CD4-positive, alpha-beta T cell treated with Interleukin-17A for 1 hour (primary cell): ENCODE measurements at regions not wholly inside any gene's neighbourhood (a gene's known extent, or its start where the extent isn't known, plus 50 kb on each side); places are given as distances from the start of the nearest gene placed in this dataset.

ENCODE experiments used
- DNase-seq: peaks from one replicate; pipeline ENCODE4 v3.0.0-alpha.2; 2020

- no peak for DNase-seq
These were observed 84.0 kb upstream of the AKIP1 start for GRCh38 chr11:8826901-8827560.

GRCh38 chr11:8828046-8828445, 82.9 kb upstream of the AKIP1 start:
- DNase-seq, result no peak

DNA sequence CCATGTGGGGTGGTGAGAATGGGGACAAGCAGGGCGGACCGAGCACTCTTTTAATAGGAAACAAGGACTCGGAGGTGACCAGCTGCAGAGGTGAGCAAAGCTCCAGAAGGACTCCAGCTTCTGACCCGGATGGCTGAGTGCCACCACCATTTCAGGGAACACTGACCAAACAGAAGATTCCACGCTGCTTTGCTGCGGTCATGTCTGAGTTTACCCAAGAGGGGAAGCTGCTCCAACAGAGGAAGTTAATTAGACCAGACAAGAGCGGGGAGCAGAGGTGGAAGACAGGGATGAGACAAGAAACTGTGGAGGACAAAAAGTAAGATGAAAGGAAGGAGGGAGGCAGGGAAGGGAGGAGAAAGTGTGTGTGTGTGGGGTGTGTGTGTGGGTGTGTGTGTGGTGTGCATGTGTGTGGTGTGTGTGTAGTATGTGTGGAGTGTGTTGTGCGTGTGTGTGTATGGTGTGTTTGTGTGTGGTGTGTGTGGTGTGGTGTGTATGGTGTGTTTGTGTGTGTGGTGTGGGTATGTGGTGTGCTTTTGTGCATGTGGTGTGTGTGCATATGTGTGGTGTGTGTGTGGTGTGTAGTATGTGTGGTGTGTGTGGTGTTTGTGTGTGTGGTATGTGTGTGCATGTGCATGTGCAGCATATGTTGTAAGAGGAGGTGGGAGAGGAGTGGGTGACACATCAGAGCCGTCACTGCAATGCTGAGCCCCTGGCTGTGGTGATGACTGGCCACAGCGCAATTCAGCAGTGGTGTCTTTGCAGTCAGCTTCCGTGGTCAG, 82.2 kb upstream of the AKIP1 start:
- DNase-seq, result no peak

- no peak for DNase-seq
These were observed 81.4 kb upstream of the AKIP1 start for GRCh38 chr11:8829556-8829955.

DNA sequence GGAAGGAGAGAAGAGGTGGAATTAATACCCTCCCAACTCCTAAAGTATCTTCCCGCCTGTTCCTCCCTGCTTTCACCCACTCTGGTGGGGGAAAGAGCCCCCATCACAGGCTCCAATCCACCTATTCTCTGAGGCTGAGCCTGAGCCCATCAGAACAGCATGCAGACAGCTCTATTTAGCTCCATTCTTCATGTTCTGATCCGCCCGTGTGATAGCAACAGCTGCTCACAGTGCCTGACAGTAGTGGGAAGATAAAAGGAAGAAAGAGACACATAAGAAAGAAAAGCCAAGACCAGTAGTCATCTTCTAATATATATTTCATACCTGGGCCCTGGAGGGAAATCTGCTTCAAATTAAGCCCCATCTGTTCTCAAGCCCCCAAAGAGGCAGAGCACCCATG, 80.3 kb upstream of the AKIP1 start:
- no peak for DNase-seq

DNA sequence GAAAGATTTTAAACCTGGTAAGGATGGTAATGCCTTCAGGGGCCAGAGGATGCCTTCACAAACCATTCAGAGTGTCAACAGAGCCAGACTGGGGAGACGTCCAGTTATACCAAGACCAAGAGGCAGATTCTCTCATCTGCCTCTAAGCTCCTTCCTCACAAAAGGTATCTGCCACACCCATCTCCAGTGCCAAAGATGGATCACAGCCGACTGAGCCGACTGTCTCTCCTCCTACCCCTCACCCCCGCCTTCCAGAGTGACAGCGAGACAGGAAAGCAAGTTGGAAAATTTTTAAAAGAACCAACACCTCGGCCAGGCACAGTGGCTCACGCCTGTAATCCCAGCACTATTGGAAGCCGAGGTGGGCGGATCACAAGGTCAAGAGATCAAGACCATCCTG, 79.1 kb upstream of the AKIP1 start:
- no peak for DNase-seq

DNA sequence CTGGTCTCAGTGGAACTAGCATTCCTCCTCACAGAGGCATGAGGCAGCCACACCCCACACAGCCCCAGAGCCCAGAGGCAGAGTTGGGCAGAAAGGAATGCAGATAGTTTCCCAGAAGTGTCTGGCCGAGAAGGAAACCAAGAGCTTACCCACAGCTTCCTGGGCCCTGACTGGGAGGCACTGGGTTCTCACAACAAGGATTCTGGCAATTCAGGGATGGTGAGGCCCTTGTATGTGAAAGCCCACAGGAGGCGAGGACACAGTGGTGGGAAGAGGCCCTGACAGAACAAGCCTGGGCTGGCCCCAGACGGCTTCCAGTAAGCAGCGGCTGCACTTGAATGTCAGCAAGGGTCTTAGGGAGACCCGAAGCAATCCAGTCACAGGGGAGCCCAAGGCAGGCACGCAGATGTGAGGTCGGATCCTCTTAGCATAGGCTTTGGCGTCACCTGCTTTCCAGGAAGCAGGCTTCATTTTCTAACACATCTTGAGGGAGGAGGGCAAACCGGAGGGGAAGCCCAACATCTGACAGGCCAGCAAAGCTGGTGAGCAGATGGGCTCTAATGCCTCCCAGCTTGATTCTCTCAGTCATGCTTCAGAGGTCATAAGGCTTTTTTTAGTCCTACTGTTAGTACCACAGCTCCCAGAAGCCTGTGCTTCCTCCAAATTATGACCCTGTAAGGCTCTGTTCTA, 78.3 kb upstream of the AKIP1 start:
- no peak for DNase-seq

GRCh38 chr11:8833568-8834315, 77.2 kb upstream of the AKIP1 start:
- DNase-seq, result no peak

DNA sequence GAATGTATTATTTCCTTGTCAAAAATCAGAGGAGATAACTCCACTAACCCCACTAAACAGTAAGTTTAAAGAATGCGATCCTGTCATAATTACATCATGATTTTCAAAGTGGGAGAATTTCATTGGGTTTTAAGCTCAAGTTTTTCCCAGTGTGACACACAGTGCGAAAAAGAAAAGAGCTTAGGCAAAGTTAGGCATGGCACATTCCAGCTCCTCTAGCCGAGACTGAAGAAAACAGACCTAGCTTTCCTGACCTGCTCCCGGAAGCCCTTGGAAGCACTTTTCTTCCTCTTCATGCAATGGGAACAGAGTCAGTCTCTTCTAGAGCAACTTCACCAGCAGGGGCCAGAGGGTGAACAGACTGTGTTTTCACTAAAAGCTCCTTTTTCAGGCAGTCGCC, 76.6 kb upstream of the AKIP1 start:
- no peak for DNase-seq

- no peak for DNase-seq
These were observed 72.7 kb upstream of the AKIP1 start for GRCh38 chr11:8838248-8838647.

- DNase-seq, result no peak
These were observed 71.6 kb upstream of the AKIP1 start for GRCh38 chr11:8839306-8839956.

GRCh38 chr11:8839957-8840945, 70.7 kb upstream of the AKIP1 start:
- no peak for DNase-seq

DNA sequence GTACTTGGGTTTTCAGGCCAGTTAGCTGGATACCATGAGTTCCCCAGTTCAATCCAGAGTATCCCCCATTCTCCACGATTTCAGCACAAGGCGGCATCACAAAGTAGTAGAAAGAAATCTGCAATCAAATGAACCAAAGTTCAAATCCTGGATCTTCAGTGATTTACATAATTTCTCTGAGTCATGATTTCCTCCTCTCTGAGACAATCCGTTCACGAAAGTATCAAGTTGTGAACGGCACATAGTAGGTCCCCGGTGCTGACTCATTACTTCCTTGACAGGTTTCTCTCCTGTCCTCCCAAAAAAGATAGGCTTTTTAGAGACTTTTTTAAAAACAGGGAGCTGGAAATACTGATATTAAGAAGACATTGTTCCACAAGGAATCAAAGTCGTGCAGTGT, 69.1 kb upstream of the AKIP1 start:
- DNase-seq, result no peak

- DNase-seq, result no peak
These were observed 52.2 kb upstream of the AKIP1 start for GRCh38 chr11:8858808-8859207.
